ENCODE measurements at regions not wholly inside any gene's neighbourhood (a gene's known extent, or its start where the extent isn't known, plus 50 kb on each side); places are given as distances from the start of the nearest gene placed in this dataset.

- Mint-ChIP-seq H3K9me3 (no peaks in the 10 kb centered on the region), H3K4me1 (peaks cover 14% of the 10 kb centered on the region), H3K4me3 (no peak overlapping the region), H3K36me3 (no peaks in the 10 kb centered on the region), H3K27ac (no peak overlapping the region), H3K27me3 (no peaks in the 10 kb centered on the region)
Observed at GRCh38 chr12:67751381-67751928, 102.9 kb downstream of the DYRK2 start.

DNA sequence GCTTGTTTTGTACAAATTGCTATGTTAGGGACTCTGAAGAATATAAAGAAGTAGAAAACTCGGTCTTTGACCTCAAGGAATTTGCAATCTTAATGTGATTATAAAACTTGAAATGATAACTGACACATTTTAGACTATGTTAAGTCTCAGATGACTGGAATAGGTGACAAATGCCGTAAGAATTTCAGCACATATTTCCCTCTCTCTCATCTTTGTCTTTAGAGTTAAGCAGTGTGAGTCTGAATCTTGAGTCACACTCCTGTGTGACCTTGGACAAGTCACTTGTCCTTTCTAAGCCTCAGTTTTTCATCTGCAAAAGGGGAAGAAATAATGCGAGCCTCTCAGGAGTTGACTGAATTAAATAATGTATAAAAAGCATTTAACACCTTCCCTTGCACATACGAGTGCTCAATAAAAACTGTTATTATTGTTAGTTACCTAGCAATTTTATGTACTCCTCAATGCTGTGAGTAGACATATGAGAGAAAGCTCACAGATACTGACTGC, 103.7 kb downstream of the DYRK2 start:
- H3K4me3 Mint-ChIP-seq, result no peak overlapping the region

DNA sequence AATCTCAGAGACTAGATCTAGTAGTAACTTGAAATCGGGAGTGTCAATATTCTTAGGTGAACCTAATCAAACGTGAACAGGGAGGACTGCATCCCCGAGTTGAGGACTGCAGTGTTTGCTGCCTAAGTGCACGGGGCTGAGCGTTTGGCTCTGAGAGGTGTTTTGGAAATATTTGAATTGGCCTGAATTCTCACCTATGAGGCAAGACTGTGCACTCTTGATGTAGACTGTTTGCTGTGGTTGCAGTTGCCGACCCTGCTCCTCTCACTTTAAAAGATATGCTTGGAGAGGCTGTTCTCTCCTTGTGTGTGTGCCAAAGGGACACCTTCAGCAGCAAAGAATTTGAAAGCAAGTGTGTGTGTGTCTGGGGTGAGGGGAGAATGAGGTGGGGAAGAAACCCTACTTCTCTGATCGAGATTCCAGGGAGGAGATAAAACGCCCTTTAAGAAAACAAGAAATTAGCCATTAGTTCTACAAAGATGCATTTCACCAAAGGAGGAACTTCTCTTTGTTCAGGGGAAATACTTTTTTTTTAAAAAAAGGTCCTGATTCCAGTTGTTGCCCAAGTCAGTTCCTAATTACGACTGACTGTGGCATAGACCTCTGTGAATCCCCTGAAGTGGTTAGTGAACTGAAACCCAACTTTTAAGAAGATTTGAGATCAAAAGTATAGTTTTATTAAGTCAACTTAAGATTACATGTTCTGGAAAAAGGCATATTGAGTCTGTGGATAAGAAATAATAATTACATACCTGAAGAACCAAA, 106.6 kb downstream of the DYRK2 start:
- H3K4me3 Mint-ChIP-seq, result no peak overlapping the region
- H3K27ac Mint-ChIP-seq, result peak overlapping the region; percentile 27
- H3K36me3 Mint-ChIP-seq, result peaks cover 2% of the 10 kb centered on the region
- no peaks in the 10 kb centered on the region for H3K27me3 Mint-ChIP-seq
- peaks cover 27% of the 10 kb centered on the region for H3K4me1 Mint-ChIP-seq
- no peaks in the 10 kb centered on the region for H3K9me3 Mint-ChIP-seq

More for the DNA sequence above, 103.7 kb downstream of the DYRK2 start:
- no peak overlapping the region for H3K27ac Mint-ChIP-seq
- no peaks in the 10 kb centered on the region for H3K36me3 Mint-ChIP-seq
- no peaks in the 10 kb centered on the region for H3K9me3 Mint-ChIP-seq
- no peaks in the 10 kb centered on the region for H3K27me3 Mint-ChIP-seq
- peaks cover 15% of the 10 kb centered on the region for H3K4me1 Mint-ChIP-seq

- no peak overlapping the region for H3K27ac Mint-ChIP-seq
- peaks cover 35% of the 10 kb centered on the region for H3K4me1 Mint-ChIP-seq
- H3K4me3 Mint-ChIP-seq, result no peak overlapping the region
Observed at GRCh38 chr12:67757651-67758050, 109.1 kb downstream of the DYRK2 start.

GRCh38 chr12:67758119-67758518, 109.6 kb downstream of the DYRK2 start:
- Mint-ChIP-seq H3K27ac (no peak overlapping the region), H3K27me3 (no peaks in the 10 kb centered on the region), H3K36me3 (peaks cover 4% of the 10 kb centered on the region), H3K9me3 (no peaks in the 10 kb centered on the region), H3K4me1 (peaks cover 35% of the 10 kb centered on the region), H3K4me3 (no peak overlapping the region)

More at GRCh38 chr12:67757651-67758050, 109.1 kb downstream of the DYRK2 start:
- peaks cover 4% of the 10 kb centered on the region for H3K36me3 Mint-ChIP-seq
- no peaks in the 10 kb centered on the region for H3K9me3 Mint-ChIP-seq
- no peaks in the 10 kb centered on the region for H3K27me3 Mint-ChIP-seq

- H3K4me3 Mint-ChIP-seq, result no peak overlapping the region
- H3K9me3 Mint-ChIP-seq, result no peaks in the 10 kb centered on the region
- H3K36me3 Mint-ChIP-seq, result peaks cover 4% of the 10 kb centered on the region
- no peak overlapping the region for H3K27ac Mint-ChIP-seq
- no peaks in the 10 kb centered on the region for H3K27me3 Mint-ChIP-seq
- peaks cover 35% of the 10 kb centered on the region for H3K4me1 Mint-ChIP-seq
Observed at GRCh38 chr12:67758521-67758920, 110.0 kb downstream of the DYRK2 start.

DNA sequence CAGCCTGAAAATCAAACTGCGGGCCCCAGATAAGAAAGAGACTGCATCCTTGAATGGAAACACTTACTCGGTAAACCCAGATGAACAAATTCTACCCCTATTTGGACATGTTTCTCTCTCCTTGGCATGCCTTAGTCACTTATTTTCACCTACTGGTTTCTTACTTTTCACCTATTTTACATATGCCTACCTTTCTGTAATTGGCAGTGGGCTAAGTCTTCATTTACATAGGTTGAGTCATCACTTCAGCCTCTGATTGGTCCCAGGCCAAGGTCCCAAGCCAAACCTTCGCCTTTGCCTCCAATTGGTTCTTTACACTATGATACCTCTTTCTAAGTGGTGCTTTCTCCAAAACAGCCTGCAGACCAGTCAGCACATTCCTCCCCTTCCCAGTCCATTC, 111.3 kb downstream of the DYRK2 start:
- Mint-ChIP-seq H3K4me1 (peaks cover 35% of the 10 kb centered on the region), H3K27me3 (no peaks in the 10 kb centered on the region), H3K27ac (peak overlapping the region; percentile 98), H3K4me3 (peak overlapping the region; percentile 75), H3K36me3 (peaks cover 4% of the 10 kb centered on the region), H3K9me3 (no peaks in the 10 kb centered on the region)

DNA sequence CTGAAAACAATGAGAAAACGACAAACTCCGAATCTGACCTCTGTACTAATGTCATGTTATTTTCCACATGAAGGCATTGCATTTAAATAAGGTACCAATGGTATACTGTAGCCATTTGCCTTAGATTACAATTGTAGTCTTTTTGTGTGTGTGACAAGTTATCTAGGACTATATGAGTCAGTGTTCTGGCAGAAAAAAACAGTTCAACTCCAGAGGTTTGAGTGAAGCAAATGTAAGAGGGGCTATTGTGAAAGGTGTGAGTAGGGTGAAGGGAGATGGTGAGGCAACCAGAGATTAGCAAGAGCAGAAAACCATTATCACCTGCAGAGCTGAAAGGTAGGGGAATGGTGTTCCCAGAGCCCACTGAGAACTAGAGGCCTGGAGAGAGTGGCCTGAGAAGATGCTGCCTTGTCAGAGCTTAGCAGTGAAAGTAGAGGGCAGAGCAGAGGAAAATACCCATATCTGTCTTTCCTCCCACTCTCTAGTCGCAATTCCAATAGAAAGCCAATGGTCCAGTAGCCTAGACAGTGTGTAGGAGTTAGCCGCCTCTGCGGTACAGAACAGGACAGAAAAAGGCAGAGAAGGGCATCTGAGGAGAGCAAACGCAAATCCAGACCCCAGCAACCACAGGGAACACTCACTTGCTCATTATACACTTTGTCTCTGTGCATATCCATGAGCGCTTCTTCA, 112.2 kb downstream of the DYRK2 start:
- Mint-ChIP-seq H3K4me1 (peaks cover 27% of the 10 kb centered on the region), H3K4me3 (no peak overlapping the region), H3K9me3 (no peaks in the 10 kb centered on the region), H3K27me3 (no peaks in the 10 kb centered on the region), H3K36me3 (peaks cover 4% of the 10 kb centered on the region), H3K27ac (no peak overlapping the region)

- Mint-ChIP-seq H3K9me3 (no peaks in the 10 kb centered on the region), H3K27ac (no peak overlapping the region), H3K4me1 (peaks cover 20% of the 10 kb centered on the region), H3K36me3 (peaks cover 4% of the 10 kb centered on the region), H3K4me3 (no peak overlapping the region), H3K27me3 (no peaks in the 10 kb centered on the region)
Observed at GRCh38 chr12:67761566-67761965, 113.0 kb downstream of the DYRK2 start.

GRCh38 chr12:67764055-67764454, 115.5 kb downstream of the DYRK2 start:
- Mint-ChIP-seq H3K4me3 (no peak overlapping the region), H3K27ac (no peak overlapping the region), H3K36me3 (peaks cover 4% of the 10 kb centered on the region), H3K27me3 (no peaks in the 10 kb centered on the region), H3K9me3 (no peaks in the 10 kb centered on the region), H3K4me1 (peaks cover 18% of the 10 kb centered on the region)

DNA sequence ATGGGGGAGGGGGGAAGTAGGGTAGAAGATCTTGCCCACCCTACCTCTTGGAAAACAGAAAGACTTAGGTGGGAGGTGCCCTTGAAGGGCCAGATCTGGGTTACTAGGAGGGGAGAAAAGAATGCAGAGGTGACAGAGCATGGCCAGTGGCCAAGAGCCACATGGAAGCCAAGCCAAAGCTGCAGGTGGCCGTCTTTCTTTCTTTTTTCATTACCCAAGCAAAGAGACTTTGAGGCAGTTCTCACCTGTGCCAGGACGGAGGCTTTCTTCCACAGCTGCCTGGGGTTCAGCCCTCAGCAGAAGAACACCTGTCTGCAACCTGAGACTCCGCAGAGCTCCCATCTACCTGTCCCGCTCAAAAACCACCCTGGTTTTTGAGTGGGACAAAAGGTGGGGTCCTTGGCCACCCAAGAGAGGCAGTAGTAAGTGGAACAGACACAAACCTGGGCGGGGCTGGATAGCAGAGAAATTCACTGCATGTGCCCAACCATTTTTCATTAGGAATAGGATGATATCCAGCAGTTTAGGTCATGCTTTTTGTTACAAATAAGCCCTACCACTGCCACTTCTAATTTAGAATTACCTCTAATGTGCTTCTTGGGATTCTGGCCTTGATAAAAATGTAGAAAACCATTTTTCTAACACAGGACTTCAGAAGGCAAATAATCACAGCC, 116.5 kb downstream of the DYRK2 start:
- Mint-ChIP-seq H3K36me3 (peaks cover 2% of the 10 kb centered on the region), H3K4me1 (peaks cover 8% of the 10 kb centered on the region), H3K4me3 (no peak overlapping the region), H3K27ac (no peak overlapping the region), H3K27me3 (no peaks in the 10 kb centered on the region), H3K9me3 (no peaks in the 10 kb centered on the region)

- Mint-ChIP-seq H3K27ac (no peak overlapping the region), H3K9me3 (no peaks in the 10 kb centered on the region), H3K27me3 (no peaks in the 10 kb centered on the region), H3K4me3 (no peak overlapping the region), H3K4me1 (no peaks in the 10 kb centered on the region), H3K36me3 (peaks cover 2% of the 10 kb centered on the region)
Observed at GRCh38 chr12:67765776-67766766, 117.5 kb downstream of the DYRK2 start.

DNA sequence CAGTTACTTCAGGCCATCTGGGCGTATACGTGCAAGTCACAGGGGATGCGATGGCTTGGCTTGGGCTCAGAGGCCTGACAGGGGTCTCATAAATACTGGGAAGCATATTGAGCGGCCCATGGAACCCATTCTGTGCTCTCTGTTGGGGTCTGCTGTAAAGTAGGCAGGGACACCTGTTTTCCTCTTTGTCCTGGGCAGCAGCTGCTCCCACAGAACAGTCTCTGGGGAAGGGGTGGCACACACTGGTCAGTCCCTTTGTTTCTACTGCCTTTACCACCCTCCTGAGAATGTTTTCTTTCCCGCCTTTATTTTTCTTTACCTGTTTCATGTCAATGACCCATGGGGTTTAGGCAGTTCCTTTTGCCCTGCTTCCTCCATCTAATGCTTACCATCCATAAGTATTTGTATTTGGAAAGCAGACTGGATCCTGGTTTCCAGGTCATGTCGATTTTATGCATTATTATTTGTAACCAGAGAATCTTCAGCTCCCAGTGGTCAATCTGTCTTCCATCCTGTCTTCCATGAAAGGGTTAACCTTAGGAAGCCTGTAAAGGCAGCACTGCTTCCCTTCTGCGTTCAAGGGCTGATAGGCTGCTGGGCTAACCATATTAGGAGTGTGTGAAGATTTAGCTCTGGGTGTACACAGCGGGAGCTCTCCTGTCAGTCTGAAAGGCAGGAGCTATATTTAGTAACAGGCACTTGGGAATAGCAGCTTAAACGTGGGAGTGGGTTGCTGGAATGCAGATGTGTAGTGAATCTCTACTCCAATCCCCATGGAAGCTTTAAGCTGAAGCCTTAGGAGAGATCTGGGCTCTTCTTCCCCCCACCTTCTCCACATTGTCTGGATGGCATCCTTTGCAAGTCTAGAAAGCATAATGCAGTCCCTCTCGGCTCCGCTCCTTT, 124.0 kb downstream of the DYRK2 start:
- Mint-ChIP-seq H3K36me3 (no peaks in the 10 kb centered on the region), H3K4me3 (no peak overlapping the region), H3K27me3 (no peaks in the 10 kb centered on the region), H3K9me3 (no peaks in the 10 kb centered on the region), H3K27ac (no peak overlapping the region), H3K4me1 (peaks cover 3% of the 10 kb centered on the region)

DNA sequence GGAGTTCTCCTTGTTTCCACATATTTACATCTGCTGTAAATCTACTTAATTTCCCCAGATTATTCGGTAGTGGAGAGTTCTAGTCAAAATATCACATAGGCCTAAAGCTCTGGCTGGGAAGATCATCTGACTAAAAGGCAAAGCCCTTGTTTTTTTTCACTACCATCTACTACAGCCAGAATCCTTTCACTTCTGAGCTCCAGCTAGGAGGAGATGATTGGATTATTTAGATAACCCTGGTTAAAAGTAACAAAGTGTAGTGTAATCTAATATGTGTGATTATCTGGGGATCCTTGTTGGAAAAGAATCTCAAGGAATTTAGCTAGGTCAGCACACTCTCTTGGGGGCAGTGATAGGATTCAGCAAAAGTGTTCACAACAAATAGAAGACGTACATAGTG, 125.4 kb downstream of the DYRK2 start:
- Mint-ChIP-seq H3K4me3 (no peak overlapping the region), H3K27ac (no peak overlapping the region), H3K4me1 (peaks cover 3% of the 10 kb centered on the region), H3K36me3 (no peaks in the 10 kb centered on the region), H3K9me3 (no peaks in the 10 kb centered on the region), H3K27me3 (no peaks in the 10 kb centered on the region)
